CD8-positive, alpha-beta memory T cell (primary cell): ENCODE measurements at regions not wholly inside any gene's neighbourhood (a gene's known extent, or its start where the extent isn't known, plus 50 kb on each side); places are given as distances from the start of the nearest gene placed in this dataset.

ENCODE experiments used
- CTCF ChIA-PET: fragments of 350-600 bp; sonication (Branson Sonifier 250); formaldehyde crosslinking; loops from one replicate; lab custom pipeline; 2021; ENCODE audit warnings: antibody characterized with exemption; lab: Charles Lee
- POLR2A ChIA-PET: fragments of 350-600 bp; sonication (Branson Sonifier 250); formaldehyde crosslinking; loops from one replicate; lab custom pipeline; 2021; ENCODE audit warnings: antibody characterized with exemption; lab: Charles Lee
- DNase-seq, 5 donors: peaks; one replicate each; pipeline versions ENCODE4 v3.0.0 to v3.0.0-alpha.2; 2020 to 2022; ENCODE audit warnings: mixed read lengths in 1 of 5
- H3K27ac ChIP-seq: one replicate; pipeline ENCODE4 v1.7.0; 2013; ENCODE audit warnings: low read depth, mild to moderate bottlenecking, low read length, moderate library complexity
- H3K27me3 ChIP-seq: 2 replicates; pipeline ENCODE4 v1.7.0; 2013; ENCODE audit warnings: low read length, mild to moderate bottlenecking; ENCODE audit not compliant: insufficient read depth, poor library complexity, severe bottlenecking
- H3K36me3 ChIP-seq: 2 replicates; pipeline ENCODE4 v1.7.0; 2013; ENCODE audit warnings: mild to moderate bottlenecking, low read length, moderate library complexity; ENCODE audit not compliant: insufficient read depth
- H3K4me1 ChIP-seq: 2 replicates; pipeline ENCODE4 v1.7.0; 2013; ENCODE audit warnings: mild to moderate bottlenecking, low read length, moderate library complexity; ENCODE audit not compliant: insufficient read depth
- H3K4me3 ChIP-seq: 2 replicates; pipeline ENCODE4 v1.7.0; 2013; ENCODE audit warnings: mild to moderate bottlenecking, low read length
- H3K9me3 ChIP-seq: 2 replicates; pipeline ENCODE4 v1.7.0; 2013; ENCODE audit warnings: mild to moderate bottlenecking, low read length
- H3K27ac Mint-ChIP-seq, 8 donors: one replicate each; pipeline ENCODE4 v1.8.0; 2020 to 2021; ENCODE audit warnings: mixed read lengths in 8 of 8, mild to moderate bottlenecking in 6 of 8, inconsistent platforms in 3 of 8, moderate library complexity in 3 of 8
- H3K27me3 Mint-ChIP-seq, 2 donors: one replicate each; pipeline ENCODE4 v1.8.0; 2020 to 2021; ENCODE audit warnings: mixed read lengths in 2 of 2, mild to moderate bottlenecking in 1 of 2, moderate library complexity in 1 of 2
- H3K36me3 Mint-ChIP-seq, 3 donors: one replicate each; pipeline ENCODE4 v1.8.0; 2020 to 2021; ENCODE audit warnings: mixed read lengths in 3 of 3, inconsistent platforms in 1 of 3, mild to moderate bottlenecking in 1 of 3
- H3K4me1 Mint-ChIP-seq, 3 donors: one replicate each; pipeline ENCODE4 v1.8.0; 2020 to 2021; ENCODE audit warnings: mixed read lengths in 3 of 3, inconsistent platforms in 1 of 3, mild to moderate bottlenecking in 1 of 3
- H3K4me3 Mint-ChIP-seq, 7 donors: one replicate each; pipeline ENCODE4 v1.8.0; 2020 to 2021; ENCODE audit warnings: mixed read lengths in 7 of 7, mild to moderate bottlenecking in 6 of 7, moderate library complexity in 4 of 7, inconsistent platforms in 2 of 7
- H3K9me3 Mint-ChIP-seq, 5 donors: one replicate each; pipeline ENCODE4 v1.8.0; 2020 to 2022; ENCODE audit warnings: mixed read lengths in 5 of 5, mild to moderate bottlenecking in 3 of 5, moderate library complexity in 2 of 5, inconsistent platforms in 1 of 5

DNA sequence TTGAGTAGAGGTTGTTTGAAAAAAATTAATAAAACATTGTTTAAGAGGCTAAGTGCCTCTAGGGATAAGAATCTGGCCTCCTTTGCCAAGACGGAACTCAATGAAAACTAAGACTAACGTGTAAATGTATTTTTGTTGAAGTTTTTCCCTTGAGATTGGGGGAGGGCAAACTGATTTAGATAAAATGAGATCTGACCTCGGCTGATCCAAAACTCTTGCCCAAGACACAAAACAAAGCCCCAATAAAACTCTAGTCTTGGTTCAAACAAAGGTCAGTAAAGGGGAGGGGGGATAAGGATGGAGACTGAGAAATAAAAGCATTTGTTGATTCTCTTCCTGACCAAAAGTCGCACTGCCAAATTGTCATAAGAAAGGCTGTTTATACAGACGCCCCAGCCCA, 134.8 kb upstream of the DPT start:
- CTCF ChIA-PET = no interaction called here
- Mint-ChIP-seq H3K27me3 (no peaks in the 10 kb centered on the region), H3K4me3 (no peak overlapping the region), H3K27ac (peak overlapping the region in 1 of 8 donors; percentile 38), H3K9me3 (peaks cover 6 to 14% (median 11%) of the 10 kb centered on the region in 5 donors), H3K4me1 (peaks cover 0 to 6% (median 4%) of the 10 kb centered on the region in 3 donors), H3K36me3 (peaks cover 0 to 15% (median 2%) of the 10 kb centered on the region in 3 donors)
- no peak overlapping the region for H3K4me3 ChIP-seq
- no peaks in the 10 kb centered on the region for H3K4me1 ChIP-seq
- DNase-seq = no peak
- no peak overlapping the region for H3K27ac ChIP-seq
- H3K9me3 ChIP-seq = no peaks in the 10 kb centered on the region
- H3K36me3 ChIP-seq = no peaks in the 10 kb centered on the region
- H3K27me3 ChIP-seq = no peaks in the 10 kb centered on the region
- POLR2A ChIA-PET = no interaction called here

DNA sequence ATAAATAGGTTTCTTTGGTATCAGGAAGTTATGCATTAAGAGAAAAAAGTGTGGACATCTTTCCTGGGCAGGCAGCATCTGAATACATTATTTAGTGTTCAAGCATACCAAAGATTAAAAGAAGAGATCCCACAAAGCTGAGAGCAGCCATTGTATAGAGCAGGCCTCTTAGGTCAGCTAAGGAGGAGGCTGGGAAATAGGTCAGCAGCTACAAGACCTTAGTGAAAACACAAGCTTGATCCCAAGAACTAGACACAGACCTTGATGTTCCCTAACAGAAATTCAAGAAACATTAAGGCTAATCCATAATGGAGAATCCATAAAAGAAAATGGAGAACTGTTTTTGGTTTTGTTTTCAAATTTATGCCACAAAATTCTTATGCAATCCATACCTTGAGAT, 135.3 kb upstream of the DPT start:
- DNase-seq = no peak
- H3K27ac ChIP-seq = no peak overlapping the region
- no peaks in the 10 kb centered on the region for H3K36me3 ChIP-seq
- peaks cover 6 to 12% (median 10%) of the 10 kb centered on the region in 5 donors for H3K9me3 Mint-ChIP-seq
- POLR2A ChIA-PET = no interaction called here
- no peaks in the 10 kb centered on the region for H3K9me3 ChIP-seq
- H3K27ac Mint-ChIP-seq = peak overlapping the region in 1 of 8 donors; percentile 38
- no peaks in the 10 kb centered on the region for H3K4me1 ChIP-seq
- H3K27me3 ChIP-seq = no peaks in the 10 kb centered on the region
- CTCF ChIA-PET = no interaction called here
- H3K4me3 Mint-ChIP-seq = no peak overlapping the region
- H3K4me3 ChIP-seq = no peak overlapping the region
- peaks cover 0 to 6% (median 4%) of the 10 kb centered on the region in 3 donors for H3K4me1 Mint-ChIP-seq
- H3K27me3 Mint-ChIP-seq = no peaks in the 10 kb centered on the region
- H3K36me3 Mint-ChIP-seq = peaks cover 0 to 12% (median 2%) of the 10 kb centered on the region in 3 donors

DNA sequence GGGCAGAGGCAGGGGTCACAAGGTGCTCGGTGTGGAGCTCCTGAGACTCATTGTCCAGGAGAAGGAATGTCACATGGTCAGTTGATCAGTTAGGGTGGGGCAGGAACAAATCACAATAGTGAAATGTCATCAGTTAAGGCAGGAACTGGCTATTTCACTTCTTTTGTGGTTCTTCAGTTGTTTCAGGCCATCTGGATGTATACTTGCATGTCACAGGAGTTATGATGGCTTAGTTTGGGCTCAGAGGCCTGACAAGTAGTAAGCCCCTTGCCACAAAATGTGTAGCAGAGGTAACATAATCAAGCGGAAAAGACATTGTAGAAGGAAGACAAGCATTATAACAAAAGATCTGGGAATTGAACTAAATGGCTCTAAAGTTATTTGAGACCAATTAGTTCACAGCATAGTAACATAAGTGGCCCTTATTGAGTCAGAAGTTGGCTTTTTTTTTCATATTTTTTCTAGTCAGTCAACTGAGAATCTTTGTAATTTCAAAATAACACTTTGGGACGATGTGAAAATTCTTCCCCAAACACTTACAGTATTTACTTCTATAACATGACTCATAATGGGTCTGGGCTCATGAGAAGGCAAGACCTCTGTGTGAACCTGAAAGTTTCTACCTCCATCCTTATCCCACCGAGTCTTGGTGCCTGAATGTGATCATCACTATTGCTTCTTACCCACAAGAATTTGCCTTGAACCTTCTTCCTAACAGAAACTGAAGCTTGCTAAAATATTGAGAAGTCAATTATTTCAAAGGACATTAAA, 137.0 kb upstream of the DPT start:
- Histone ChIP-seq H3K27ac (no peak overlapping the region), H3K4me1 (no peaks in the 10 kb centered on the region), H3K27me3 (no peaks in the 10 kb centered on the region), H3K9me3 (no peaks in the 10 kb centered on the region), H3K4me3 (no peak overlapping the region), H3K36me3 (no peaks in the 10 kb centered on the region)
- no peak overlapping the region for H3K27ac Mint-ChIP-seq
- H3K27me3 Mint-ChIP-seq = no peaks in the 10 kb centered on the region
- no peak for DNase-seq
- ChIA-PET POLR2A (no interaction called here), CTCF (no interaction called here)
- peaks cover 0 to 14% (median 2%) of the 10 kb centered on the region in 3 donors for H3K36me3 Mint-ChIP-seq
- H3K9me3 Mint-ChIP-seq = peaks cover 6 to 12% (median 10%) of the 10 kb centered on the region in 5 donors
- H3K4me3 Mint-ChIP-seq = no peak overlapping the region
- peaks cover 0 to 6% (median 4%) of the 10 kb centered on the region in 3 donors for H3K4me1 Mint-ChIP-seq

DNA sequence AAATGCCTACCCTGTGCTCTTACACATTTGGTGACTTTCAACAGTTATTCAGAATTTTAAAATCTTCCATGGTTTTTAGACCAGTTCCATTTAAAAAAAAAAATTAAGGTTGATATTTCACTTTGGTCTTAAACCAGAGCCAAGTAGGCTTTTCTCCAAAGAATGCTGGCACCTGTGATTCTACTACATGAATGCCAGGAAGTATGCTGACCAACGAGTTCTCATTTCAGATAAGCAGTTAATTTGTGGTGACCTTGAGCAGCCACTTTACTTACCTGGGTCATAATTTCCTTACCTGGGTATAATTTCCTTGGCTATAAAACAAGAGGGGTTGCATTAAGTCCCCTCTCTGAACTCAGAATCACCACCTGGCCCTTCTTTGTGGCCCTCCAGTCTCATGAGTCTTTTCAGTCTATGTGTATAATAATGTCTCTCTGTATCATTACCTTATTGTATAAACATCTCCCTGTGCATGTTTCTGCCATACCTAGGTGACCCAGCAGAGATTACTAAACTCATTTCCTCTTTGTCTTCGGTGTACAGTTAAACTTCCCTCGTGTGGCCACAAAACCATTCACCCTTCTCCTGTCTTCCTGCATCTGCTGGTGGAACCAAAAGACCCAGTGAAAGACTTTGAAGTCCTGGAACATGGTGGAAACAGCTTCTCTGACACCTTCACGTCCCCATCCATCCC, 139.1 kb upstream of the DPT start:
- Mint-ChIP-seq H3K27me3 (no peaks in the 10 kb centered on the region), H3K4me1 (peaks cover 0 to 6% (median 4%) of the 10 kb centered on the region in 3 donors), H3K36me3 (peaks cover 0 to 14% (median 2%) of the 10 kb centered on the region in 3 donors), H3K27ac (no peak overlapping the region), H3K4me3 (no peak overlapping the region), H3K9me3 (peaks cover 6 to 12% (median 10%) of the 10 kb centered on the region in 5 donors)
- no peaks in the 10 kb centered on the region for H3K9me3 ChIP-seq
- H3K27me3 ChIP-seq = no peaks in the 10 kb centered on the region
- no peak overlapping the region for H3K4me3 ChIP-seq
- ChIA-PET POLR2A (no interaction called here), CTCF (no interaction called here)
- H3K36me3 ChIP-seq = no peaks in the 10 kb centered on the region
- H3K27ac ChIP-seq = no peak overlapping the region
- DNase-seq = no peak
- no peaks in the 10 kb centered on the region for H3K4me1 ChIP-seq

DNA sequence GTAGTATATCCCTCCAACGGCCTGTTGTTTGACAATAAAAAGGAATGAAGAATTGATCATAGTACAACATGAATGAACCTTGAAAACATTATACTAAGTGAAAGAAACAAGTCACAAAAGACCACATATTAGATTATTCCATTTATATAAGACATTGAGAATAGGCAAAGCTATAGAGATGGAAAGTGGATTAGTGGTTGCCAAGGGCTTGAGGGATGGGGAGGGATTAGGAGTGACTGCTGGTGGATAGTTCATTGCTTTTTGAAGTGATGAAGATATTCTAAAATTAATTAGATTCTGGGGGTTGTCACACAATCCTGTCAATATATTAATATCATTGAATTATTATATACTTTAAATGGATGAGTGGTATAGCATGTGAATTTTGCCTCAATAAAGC, 142.5 kb upstream of the DPT start:
- no peak overlapping the region for H3K4me3 ChIP-seq
- H3K27ac ChIP-seq = no peak overlapping the region
- no peaks in the 10 kb centered on the region for H3K4me1 ChIP-seq
- Mint-ChIP-seq H3K9me3 (peaks cover 0 to 2% (median 0%) of the 10 kb centered on the region in 5 donors), H3K27me3 (no peaks in the 10 kb centered on the region), H3K36me3 (peaks cover 0 to 3% (median 0%) of the 10 kb centered on the region in 3 donors), H3K4me3 (no peak overlapping the region), H3K27ac (peak overlapping the region in 1 of 8 donors; percentile 32), H3K4me1 (peaks cover 0 to 6% (median 4%) of the 10 kb centered on the region in 3 donors)
- H3K27me3 ChIP-seq = no peaks in the 10 kb centered on the region
- ChIA-PET POLR2A (no interaction called here), CTCF (no interaction called here)
- no peaks in the 10 kb centered on the region for H3K36me3 ChIP-seq
- no peak for DNase-seq
- H3K9me3 ChIP-seq = no peaks in the 10 kb centered on the region

DNA sequence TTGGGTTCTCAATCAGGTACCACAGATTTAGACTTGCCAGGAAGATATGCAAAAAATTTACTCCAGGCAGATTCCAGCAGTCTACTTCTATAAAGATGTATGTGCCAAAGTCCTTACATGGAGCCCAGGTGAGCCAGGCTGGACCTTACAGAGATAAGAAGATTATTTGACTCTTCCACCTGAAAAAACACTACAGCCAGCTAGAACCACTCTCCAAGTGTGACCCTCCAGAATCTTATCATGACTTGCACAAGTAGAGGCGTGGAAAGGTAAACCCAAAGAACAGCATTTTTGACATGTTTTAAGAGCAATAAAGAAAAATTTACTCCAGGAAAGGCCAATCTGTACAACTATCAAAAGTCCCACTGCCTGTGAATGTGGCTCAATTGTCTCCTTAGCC, 146.8 kb upstream of the DPT start:
- Histone ChIP-seq H3K27me3 (no peaks in the 10 kb centered on the region), H3K36me3 (no peaks in the 10 kb centered on the region), H3K27ac (no peak overlapping the region), H3K4me1 (no peaks in the 10 kb centered on the region), H3K4me3 (no peak overlapping the region), H3K9me3 (no peaks in the 10 kb centered on the region)
- no peak for DNase-seq
- Mint-ChIP-seq H3K27me3 (no peaks in the 10 kb centered on the region), H3K4me1 (no peaks in the 10 kb centered on the region), H3K36me3 (no peaks in the 10 kb centered on the region), H3K4me3 (no peak overlapping the region), H3K9me3 (no peaks in the 10 kb centered on the region), H3K27ac (no peak overlapping the region)
- POLR2A ChIA-PET = no interaction called here
- CTCF ChIA-PET = no interaction called here

DNA sequence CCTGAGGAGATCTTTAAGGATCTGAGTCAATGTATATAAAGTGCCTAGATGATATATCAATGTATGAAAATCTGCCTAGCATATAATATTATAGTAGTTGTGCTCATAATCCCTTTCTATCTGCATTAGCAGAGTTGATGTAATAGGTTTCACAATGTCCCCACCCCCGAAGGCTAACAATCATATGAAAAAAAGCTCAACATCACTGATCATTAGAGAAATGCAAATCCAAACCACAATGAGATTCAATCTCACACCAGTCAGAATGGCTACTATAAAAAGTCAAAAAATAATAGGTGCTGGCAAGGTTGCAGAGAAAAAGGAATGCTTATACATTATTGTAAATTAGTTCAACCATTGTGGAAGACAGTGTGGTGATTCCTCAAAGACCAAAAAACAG, 147.8 kb upstream of the DPT start:
- H3K36me3 Mint-ChIP-seq = no peaks in the 10 kb centered on the region
- Histone ChIP-seq H3K4me3 (no peak overlapping the region), H3K27me3 (no peaks in the 10 kb centered on the region), H3K36me3 (no peaks in the 10 kb centered on the region), H3K9me3 (no peaks in the 10 kb centered on the region), H3K27ac (no peak overlapping the region), H3K4me1 (no peaks in the 10 kb centered on the region)
- ChIA-PET POLR2A (no interaction called here), CTCF (no interaction called here)
- no peaks in the 10 kb centered on the region for H3K9me3 Mint-ChIP-seq
- H3K4me3 Mint-ChIP-seq = no peak overlapping the region
- H3K4me1 Mint-ChIP-seq = no peaks in the 10 kb centered on the region
- no peak for DNase-seq
- H3K27ac Mint-ChIP-seq = no peak overlapping the region
- H3K27me3 Mint-ChIP-seq = no peaks in the 10 kb centered on the region

DNA sequence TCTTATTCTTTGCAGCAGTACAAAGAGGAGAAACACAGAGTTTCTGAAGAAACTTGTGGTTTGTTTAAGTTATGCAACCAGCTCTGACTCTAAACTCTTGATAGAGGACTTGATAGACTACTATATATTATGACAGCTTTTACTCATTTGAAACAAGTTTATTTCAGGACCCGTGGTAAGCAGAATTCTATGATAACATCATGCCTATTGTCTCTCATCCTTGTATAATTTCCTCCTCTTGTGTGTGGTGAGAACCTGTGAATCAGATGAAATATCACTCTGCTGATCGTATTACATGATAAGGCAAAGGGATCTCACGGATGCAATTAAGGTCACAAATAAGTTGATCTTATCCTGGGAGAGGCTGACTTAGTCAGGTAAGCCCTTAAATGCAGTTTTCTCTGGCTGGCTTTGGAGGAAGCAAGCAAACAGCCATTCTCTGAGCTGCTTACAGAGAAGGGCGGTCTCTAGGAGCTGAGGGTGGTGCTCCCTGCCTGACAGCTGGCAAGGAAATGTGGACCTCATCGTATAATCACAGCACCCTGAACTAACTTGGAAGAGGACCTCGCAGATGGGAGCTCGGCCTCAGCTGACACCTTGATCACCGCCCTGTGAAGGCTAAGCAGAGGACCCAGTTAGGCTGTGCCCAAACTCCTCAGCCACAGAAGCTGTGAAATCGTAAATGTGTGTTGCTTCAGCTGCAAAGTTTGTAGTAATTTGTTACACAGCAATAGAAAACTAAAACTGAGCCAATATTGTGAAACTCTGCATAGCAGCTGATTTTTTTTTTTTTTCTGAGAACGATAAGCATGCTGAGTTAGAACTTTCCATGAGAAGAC, 151.1 kb upstream of the DPT start:
- no peak overlapping the region for H3K4me3 Mint-ChIP-seq
- no peaks in the 10 kb centered on the region for H3K4me1 Mint-ChIP-seq
- Histone ChIP-seq H3K9me3 (no peaks in the 10 kb centered on the region), H3K4me1 (no peaks in the 10 kb centered on the region), H3K27me3 (no peaks in the 10 kb centered on the region), H3K27ac (no peak overlapping the region), H3K36me3 (no peaks in the 10 kb centered on the region), H3K4me3 (no peak overlapping the region)
- POLR2A ChIA-PET = no interaction called here
- peaks cover 0 to 4% (median 2%) of the 10 kb centered on the region in 5 donors for H3K9me3 Mint-ChIP-seq
- no peaks in the 10 kb centered on the region for H3K36me3 Mint-ChIP-seq
- CTCF ChIA-PET = no interaction called here
- DNase-seq = no peak
- no peak overlapping the region for H3K27ac Mint-ChIP-seq
- H3K27me3 Mint-ChIP-seq = peaks cover 0 to 1% of the 10 kb centered on the region in 2 donors
